Activated naive CD8-positive, alpha-beta T cell (primary cell): ENCODE measurements at regions not wholly inside any gene's neighbourhood (a gene's known extent, or its start where the extent isn't known, plus 50 kb on each side); places are given as distances from the start of the nearest gene placed in this dataset.
"Not testable (repeated sequence)": the region's sequence is repeated elsewhere in the genome, so short reads cannot be mapped to it uniquely, and the experiment has no call there.

Experiments used
- H3K27ac Mint-ChIP-seq: one replicate; pipeline ENCODE4 v1.8.0; 2021; ENCODE audit warnings: mixed read lengths
- H3K27me3 Mint-ChIP-seq: one replicate; pipeline ENCODE4 v1.8.0; 2021; ENCODE audit warnings: mixed read lengths
- H3K36me3 Mint-ChIP-seq: one replicate; pipeline ENCODE4 v1.8.0; 2021; ENCODE audit warnings: mixed read lengths
- H3K4me1 Mint-ChIP-seq: one replicate; pipeline ENCODE4 v1.8.0; 2021; ENCODE audit warnings: low read depth, mixed read lengths
- H3K4me3 Mint-ChIP-seq: one replicate; pipeline ENCODE4 v1.8.0; 2021; ENCODE audit warnings: mild to moderate bottlenecking, mixed read lengths
- H3K9me3 Mint-ChIP-seq: one replicate; pipeline ENCODE4 v1.8.0; 2021; ENCODE audit warnings: low read depth, mixed read lengths

GRCh38 chr14:53295372-53295771, 142.2 kb upstream of the DDHD1 start:
- Mint-ChIP-seq H3K4me3 (no peak overlapping the region), H3K27me3 (no peaks in the 10 kb centered on the region), H3K4me1 (no peaks in the 10 kb centered on the region), H3K36me3 (no peaks in the 10 kb centered on the region), H3K9me3 (no peaks in the 10 kb centered on the region), H3K27ac (no peak overlapping the region)

GRCh38 chr14:53286301-53286700, 133.2 kb upstream of the DDHD1 start:
- Mint-ChIP-seq H3K4me1 (no peaks in the 10 kb centered on the region), H3K27ac (no peak overlapping the region), H3K9me3 (no peaks in the 10 kb centered on the region), H3K4me3 (no peak overlapping the region), H3K27me3 (no peaks in the 10 kb centered on the region), H3K36me3 (no peaks in the 10 kb centered on the region)

- no peaks in the 10 kb centered on the region for H3K27me3 Mint-ChIP-seq
- H3K9me3 Mint-ChIP-seq = peaks cover 3% of the 10 kb centered on the region
- no peaks in the 10 kb centered on the region for H3K4me1 Mint-ChIP-seq
- H3K4me3 Mint-ChIP-seq = no peak overlapping the region
- H3K27ac Mint-ChIP-seq = no peak overlapping the region
- peaks cover 2% of the 10 kb centered on the region for H3K36me3 Mint-ChIP-seq
Observed at GRCh38 chr14:53285821-53286220, 132.7 kb upstream of the DDHD1 start.

GRCh38 chr14:53285064-53285463, 131.9 kb upstream of the DDHD1 start:
- Mint-ChIP-seq H3K27ac (no peak overlapping the region), H3K9me3 (peaks cover 6% of the 10 kb centered on the region), H3K4me1 (no peaks in the 10 kb centered on the region), H3K27me3 (no peaks in the 10 kb centered on the region), H3K36me3 (peaks cover 6% of the 10 kb centered on the region), H3K4me3 (no peak overlapping the region)

- H3K36me3 Mint-ChIP-seq = peaks cover 15% of the 10 kb centered on the region
- H3K9me3 Mint-ChIP-seq = peaks cover 15% of the 10 kb centered on the region
- no peaks in the 10 kb centered on the region for H3K4me1 Mint-ChIP-seq
- H3K27me3 Mint-ChIP-seq = no peaks in the 10 kb centered on the region
- no peak overlapping the region for H3K4me3 Mint-ChIP-seq
- H3K27ac Mint-ChIP-seq = no peak overlapping the region
Observed at GRCh38 chr14:53278602-53279506, 125.7 kb upstream of the DDHD1 start.

- no peaks in the 10 kb centered on the region for H3K9me3 Mint-ChIP-seq
- peaks cover 2% of the 10 kb centered on the region for H3K36me3 Mint-ChIP-seq
- H3K27me3 Mint-ChIP-seq = no peaks in the 10 kb centered on the region
- H3K4me3 Mint-ChIP-seq = no peak overlapping the region
- H3K27ac Mint-ChIP-seq = no peak overlapping the region
- H3K4me1 Mint-ChIP-seq = no peaks in the 10 kb centered on the region
Observed at GRCh38 chr14:53273671-53274072, 120.5 kb upstream of the DDHD1 start.

GRCh38 chr14:53265025-53265424, 111.9 kb upstream of the DDHD1 start:
- Mint-ChIP-seq H3K9me3 (peaks cover 12% of the 10 kb centered on the region), H3K27ac (no peak overlapping the region), H3K4me3 (no peak overlapping the region), H3K27me3 (no peaks in the 10 kb centered on the region), H3K36me3 (peaks cover 14% of the 10 kb centered on the region), H3K4me1 (no peaks in the 10 kb centered on the region)

GRCh38 chr14:53260928-53261327, 107.8 kb upstream of the DDHD1 start:
- peaks cover 12% of the 10 kb centered on the region for H3K9me3 Mint-ChIP-seq
- no peak overlapping the region for H3K4me3 Mint-ChIP-seq
- H3K36me3 Mint-ChIP-seq = peaks cover 14% of the 10 kb centered on the region
- H3K4me1 Mint-ChIP-seq = no peaks in the 10 kb centered on the region
- H3K27me3 Mint-ChIP-seq = no peaks in the 10 kb centered on the region
- H3K27ac Mint-ChIP-seq = no peak overlapping the region

- no peaks in the 10 kb centered on the region for H3K4me1 Mint-ChIP-seq
- peaks cover 12% of the 10 kb centered on the region for H3K9me3 Mint-ChIP-seq
- no peak overlapping the region for H3K27ac Mint-ChIP-seq
- H3K4me3 Mint-ChIP-seq = no peak overlapping the region
- H3K36me3 Mint-ChIP-seq = peaks cover 13% of the 10 kb centered on the region
- H3K27me3 Mint-ChIP-seq = no peaks in the 10 kb centered on the region
Observed at GRCh38 chr14:53260286-53260685, 107.2 kb upstream of the DDHD1 start.

- Mint-ChIP-seq H3K36me3 (peaks cover 13% of the 10 kb centered on the region), H3K27me3 (no peaks in the 10 kb centered on the region), H3K27ac (no peak overlapping the region), H3K4me3 (no peak overlapping the region), H3K9me3 (peaks cover 4% of the 10 kb centered on the region), H3K4me1 (no peaks in the 10 kb centered on the region)
Observed at GRCh38 chr14:53252141-53252540, 99.0 kb upstream of the DDHD1 start.

- H3K27me3 Mint-ChIP-seq = no peaks in the 10 kb centered on the region
- peaks cover 4% of the 10 kb centered on the region for H3K9me3 Mint-ChIP-seq
- H3K27ac Mint-ChIP-seq = no peak overlapping the region
- H3K4me3 Mint-ChIP-seq = no peak overlapping the region
- no peaks in the 10 kb centered on the region for H3K4me1 Mint-ChIP-seq
- H3K36me3 Mint-ChIP-seq = peaks cover 16% of the 10 kb centered on the region
Observed at GRCh38 chr14:53249059-53249458, 95.9 kb upstream of the DDHD1 start.

- Mint-ChIP-seq H3K4me3 (no peak overlapping the region), H3K27ac (no peak overlapping the region), H3K36me3 (peaks cover 15% of the 10 kb centered on the region), H3K27me3 (no peaks in the 10 kb centered on the region), H3K9me3 (peaks cover 1% of the 10 kb centered on the region), H3K4me1 (no peaks in the 10 kb centered on the region)
Observed at GRCh38 chr14:53247596-53248370, 94.7 kb upstream of the DDHD1 start.

- not testable (repeated sequence) for H3K9me3 Mint-ChIP-seq, H3K27ac Mint-ChIP-seq, H3K4me1 Mint-ChIP-seq, H3K4me3 Mint-ChIP-seq, H3K27me3 Mint-ChIP-seq
- H3K36me3 Mint-ChIP-seq = peaks cover 31% of the 10 kb centered on the region
Observed at GRCh38 chr14:53242898-53243297, 89.8 kb upstream of the DDHD1 start.

GRCh38 chr14:53237488-53237887, 84.4 kb upstream of the DDHD1 start:
- Mint-ChIP-seq H3K4me1 (no peaks in the 10 kb centered on the region), H3K27me3 (no peaks in the 10 kb centered on the region), H3K9me3 (peaks cover 14% of the 10 kb centered on the region), H3K27ac (no peak overlapping the region), H3K36me3 (peaks cover 21% of the 10 kb centered on the region), H3K4me3 (no peak overlapping the region)

GRCh38 chr14:53236708-53237107, 83.6 kb upstream of the DDHD1 start:
- peaks cover 10% of the 10 kb centered on the region for H3K9me3 Mint-ChIP-seq
- H3K27ac Mint-ChIP-seq = no peak overlapping the region
- no peaks in the 10 kb centered on the region for H3K27me3 Mint-ChIP-seq
- peaks cover 14% of the 10 kb centered on the region for H3K36me3 Mint-ChIP-seq
- no peak overlapping the region for H3K4me3 Mint-ChIP-seq
- H3K4me1 Mint-ChIP-seq = no peaks in the 10 kb centered on the region
